ENCODE measurements at regions not wholly inside any gene's neighbourhood (a gene's known extent, or its start where the extent isn't known, plus 50 kb on each side); places are given as distances from the start of the nearest gene placed in this dataset.
A peak's percentile ranks its signal among the peaks of the same experiment; 100 is the strongest.

GRCh38 chr3:65118912-65119499, 431.2 kb upstream of the ADAMTS9 start:
- H3K36me3 ChIP-seq: no peaks in the 10 kb centered on the region
- TF ChIP-seq CTCF (IDR thresholded peaks at IDR 0.05; ENCODE audit: low read depth, low read length): no peak
- H3K4me1 ChIP-seq (ENCODE audit: low read depth): no peaks in the 10 kb centered on the region
- H3K9me3 ChIP-seq (ENCODE audit: low read depth): no peaks in the 10 kb centered on the region
- H3K4me3 ChIP-seq: no peak overlapping the region
- H3K27me3 ChIP-seq: no peaks in the 10 kb centered on the region
- H3K27ac ChIP-seq: no peak overlapping the region
- no peak for DNase-seq (ENCODE audit: low read depth in 1 of 2, low spot score in 1 of 2)

GRCh38 chr3:65114041-65114440, 426.2 kb upstream of the ADAMTS9 start:
- H3K27me3 ChIP-seq: no peaks in the 10 kb centered on the region

GRCh38 chr3:65112751-65113300, 425.0 kb upstream of the ADAMTS9 start:
- Histone ChIP-seq H3K27ac (no peak overlapping the region), H3K4me3 (no peak overlapping the region), H3K27me3 (no peaks in the 10 kb centered on the region), H3K36me3 (no peaks in the 10 kb centered on the region), H3K9me3 (ENCODE audit: low read depth) (no peaks in the 10 kb centered on the region), H3K4me1 (ENCODE audit: low read depth) (peaks cover 6% of the 10 kb centered on the region)
- TF ChIP-seq CTCF (IDR thresholded peaks at IDR 0.05; ENCODE audit: low read depth, low read length): no peak
- peak in 1 of 2 donors; percentile 15 for DNase-seq (ENCODE audit: low read depth in 1 of 2, low spot score in 1 of 2)

More at GRCh38 chr3:65114041-65114440, 426.2 kb upstream of the ADAMTS9 start:
- no peak for TF ChIP-seq CTCF (IDR thresholded peaks at IDR 0.05; ENCODE audit: low read depth, low read length)
- no peak for DNase-seq (ENCODE audit: low read depth in 1 of 2, low spot score in 1 of 2)
- Histone ChIP-seq H3K9me3 (ENCODE audit: low read depth) (no peaks in the 10 kb centered on the region), H3K27ac (no peak overlapping the region), H3K4me1 (ENCODE audit: low read depth) (peaks cover 6% of the 10 kb centered on the region), H3K4me3 (no peak overlapping the region), H3K36me3 (no peaks in the 10 kb centered on the region)

GRCh38 chr3:65110661-65111060, 422.9 kb upstream of the ADAMTS9 start:
- no peaks in the 10 kb centered on the region for H3K36me3 ChIP-seq
- H3K4me3 ChIP-seq: no peak overlapping the region
- peaks cover 6% of the 10 kb centered on the region for H3K4me1 ChIP-seq (ENCODE audit: low read depth)
- no peak for TF ChIP-seq CTCF (IDR thresholded peaks at IDR 0.05; ENCODE audit: low read depth, low read length)
- DNase-seq (ENCODE audit: low read depth in 1 of 2, low spot score in 1 of 2): no peak
- H3K27ac ChIP-seq: peak overlapping the region; percentile 1
- H3K27me3 ChIP-seq: no peaks in the 10 kb centered on the region
- no peaks in the 10 kb centered on the region for H3K9me3 ChIP-seq (ENCODE audit: low read depth)

GRCh38 chr3:65109966-65110500, 422.2 kb upstream of the ADAMTS9 start:
- Histone ChIP-seq H3K4me3 (no peak overlapping the region), H3K36me3 (no peaks in the 10 kb centered on the region), H3K27ac (peak overlapping the region; percentile 1), H3K27me3 (no peaks in the 10 kb centered on the region), H3K4me1 (ENCODE audit: low read depth) (peaks cover 6% of the 10 kb centered on the region), H3K9me3 (ENCODE audit: low read depth) (no peaks in the 10 kb centered on the region)
- peak in 1 of 2 donors; percentile 64 for DNase-seq (ENCODE audit: low read depth in 1 of 2, low spot score in 1 of 2)
- TF ChIP-seq CTCF (IDR thresholded peaks at IDR 0.05; ENCODE audit: low read depth, low read length): no peak
